Activated CD8-positive, alpha-beta T cell treated with anti-CD3 and anti-CD28 coated beads for 36 hours (primary cell): ENCODE measurements at regions not wholly inside any gene's neighbourhood (a gene's known extent, or its start where the extent isn't known, plus 50 kb on each side); places are given as distances from the start of the nearest gene placed in this dataset.

Experiments used
- ATAC-seq: fragments of 200-7000 bp; cut with Tn5 transposase; one replicate; pipeline ENCODE4 v1.10.0; 2021; ENCODE audit warnings: mild to moderate bottlenecking, moderate library complexity
- CTCF ChIA-PET: fragments of 350-600 bp; sonication (Branson Sonifier 250); formaldehyde crosslinking; loops from one replicate; lab custom pipeline; 2021; ENCODE audit warnings: antibody characterized with exemption; lab: Charles Lee
- POLR2A ChIA-PET: fragments of 350-600 bp; sonication (Branson Sonifier 250); formaldehyde crosslinking; loops from one replicate; lab custom pipeline; 2021; ENCODE audit warnings: antibody characterized with exemption; lab: Charles Lee
- DNase-seq: peaks from one replicate; pipeline ENCODE4 v3.0.0-alpha.2; 2020
- H3K27ac Mint-ChIP-seq: one replicate; pipeline ENCODE4 v1.8.0; 2021; ENCODE audit warnings: mild to moderate bottlenecking, mixed read lengths
- H3K27me3 Mint-ChIP-seq: one replicate; pipeline ENCODE4 v1.8.0; 2021; ENCODE audit warnings: mixed read lengths
- H3K36me3 Mint-ChIP-seq: one replicate; pipeline ENCODE4 v1.8.0; 2021; ENCODE audit warnings: low read depth, mixed read lengths
- H3K4me1 Mint-ChIP-seq: one replicate; pipeline ENCODE4 v1.8.0; 2021; ENCODE audit warnings: low read depth, mixed read lengths
- H3K4me3 Mint-ChIP-seq: one replicate; pipeline ENCODE4 v1.8.0; 2021; ENCODE audit warnings: mild to moderate bottlenecking, moderate library complexity, mixed read lengths
- H3K9me3 Mint-ChIP-seq: one replicate; pipeline ENCODE4 v1.8.0; 2021; ENCODE audit warnings: mixed read lengths
- intact Hi-C: fragments of 100-400 bp; cut with micrococcal nuclease; formaldehyde crosslinking; loops from one replicate; pipeline ENCODE4 v1.10.0; 2022
- TF ChIP-seq, protein P1 (sequence below): fragments of 200-600 bp; IDR thresholded peaks from one replicate; pipeline ENCODE4 v1.8.0; 2022; ENCODE audit warnings: antibody characterized with exemption, mild to moderate bottlenecking

DNA sequence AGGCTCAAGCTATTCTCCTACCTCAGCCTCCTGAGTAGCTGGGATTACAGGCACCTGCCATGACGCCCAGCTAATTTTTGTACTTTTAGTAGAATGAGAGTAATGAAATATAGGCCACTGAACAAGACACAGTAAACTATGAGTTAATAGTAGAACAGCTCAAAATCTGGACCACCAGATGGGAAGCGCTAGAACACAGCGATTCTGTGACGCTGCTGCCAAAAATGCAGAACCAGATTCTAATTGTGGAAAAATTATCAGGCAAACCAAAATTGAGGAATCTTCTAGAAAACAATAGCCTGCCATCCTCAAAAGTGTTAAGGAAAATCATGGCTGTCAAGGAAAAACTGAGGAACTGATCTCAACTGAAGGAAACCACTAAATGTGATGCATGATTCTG, 111.4 kb upstream of the TIAM1 start:
- no peak for DNase-seq
- CTCF ChIA-PET, result no interaction called here
- TF ChIP-seq, protein P1, sequence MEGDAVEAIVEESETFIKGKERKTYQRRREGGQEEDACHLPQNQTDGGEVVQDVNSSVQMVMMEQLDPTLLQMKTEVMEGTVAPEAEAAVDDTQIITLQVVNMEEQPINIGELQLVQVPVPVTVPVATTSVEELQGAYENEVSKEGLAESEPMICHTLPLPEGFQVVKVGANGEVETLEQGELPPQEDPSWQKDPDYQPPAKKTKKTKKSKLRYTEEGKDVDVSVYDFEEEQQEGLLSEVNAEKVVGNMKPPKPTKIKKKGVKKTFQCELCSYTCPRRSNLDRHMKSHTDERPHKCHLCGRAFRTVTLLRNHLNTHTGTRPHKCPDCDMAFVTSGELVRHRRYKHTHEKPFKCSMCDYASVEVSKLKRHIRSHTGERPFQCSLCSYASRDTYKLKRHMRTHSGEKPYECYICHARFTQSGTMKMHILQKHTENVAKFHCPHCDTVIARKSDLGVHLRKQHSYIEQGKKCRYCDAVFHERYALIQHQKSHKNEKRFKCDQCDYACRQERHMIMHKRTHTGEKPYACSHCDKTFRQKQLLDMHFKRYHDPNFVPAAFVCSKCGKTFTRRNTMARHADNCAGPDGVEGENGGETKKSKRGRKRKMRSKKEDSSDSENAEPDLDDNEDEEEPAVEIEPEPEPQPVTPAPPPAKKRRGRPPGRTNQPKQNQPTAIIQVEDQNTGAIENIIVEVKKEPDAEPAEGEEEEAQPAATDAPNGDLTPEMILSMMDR, result no peak
- ATAC-seq, result no peak
- H3K27me3 Mint-ChIP-seq, result no peaks in the 10 kb centered on the region
- peaks cover 2% of the 10 kb centered on the region for H3K36me3 Mint-ChIP-seq
- intact Hi-C loops, result no loop called here
- no peak overlapping the region for H3K4me3 Mint-ChIP-seq
- POLR2A ChIA-PET, result interaction anchor here (0.6 kb wide), 1 partner anchor 26 kb away, joined by 3 read pairs; no protein-coding TSS in a partner anchor
- no peak overlapping the region for H3K27ac Mint-ChIP-seq
- H3K9me3 Mint-ChIP-seq, result peaks cover 2% of the 10 kb centered on the region
- H3K4me1 Mint-ChIP-seq, result peaks cover 4% of the 10 kb centered on the region

DNA sequence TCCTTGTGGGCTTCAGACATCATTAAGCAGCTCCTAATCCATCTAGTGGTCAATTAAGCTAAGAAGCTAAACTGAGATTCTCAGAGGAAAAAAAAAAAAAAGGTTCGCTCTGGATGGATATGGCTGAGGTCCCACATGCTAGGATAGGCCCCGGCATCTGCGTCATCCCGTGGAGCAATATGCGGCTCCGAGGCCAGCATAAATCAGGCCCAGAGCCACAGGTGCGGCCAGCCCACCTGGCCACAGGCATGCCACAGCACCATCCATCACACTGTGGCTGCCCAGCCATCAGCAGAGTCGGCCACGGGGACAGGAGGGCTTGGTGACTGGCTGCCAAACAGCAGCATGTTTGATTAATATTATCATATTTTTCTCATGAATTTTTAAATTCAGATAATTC, 106.9 kb upstream of the TIAM1 start:
- TF ChIP-seq, protein P1, result no peak
- Mint-ChIP-seq H3K9me3 (peaks cover 2% of the 10 kb centered on the region), H3K4me1 (peaks cover 18% of the 10 kb centered on the region), H3K27ac (no peak overlapping the region), H3K27me3 (no peaks in the 10 kb centered on the region), H3K36me3 (peaks cover 2% of the 10 kb centered on the region), H3K4me3 (no peak overlapping the region)
- POLR2A ChIA-PET, result interaction anchor here (0.6 kb wide), 1 partner anchor 981 kb away, joined by 3 read pairs; no protein-coding TSS in a partner anchor
- CTCF ChIA-PET, result no interaction called here
- no peak for DNase-seq
- no peak for ATAC-seq
- intact Hi-C loops, result no loop called here

- no peak for ATAC-seq
Observed at GRCh38 chr21:31449921-31450535, 106.0 kb upstream of the TIAM1 start.

GRCh38 chr21:31448496-31448895, 104.4 kb upstream of the TIAM1 start:
- ChIA-PET POLR2A (no interaction called here), CTCF (no interaction called here)
- intact Hi-C loops, result no loop called here
- Mint-ChIP-seq H3K9me3 (peaks cover 2% of the 10 kb centered on the region), H3K4me1 (peaks cover 40% of the 10 kb centered on the region), H3K36me3 (peaks cover 2% of the 10 kb centered on the region), H3K27me3 (no peaks in the 10 kb centered on the region), H3K27ac (no peak overlapping the region), H3K4me3 (no peak overlapping the region)
- ATAC-seq (no peak), DNase-seq (no peak)
- TF ChIP-seq, protein P1, result no peak

More at GRCh38 chr21:31449921-31450535, 106.0 kb upstream of the TIAM1 start:
- TF ChIP-seq, protein P1, result no peak
- Mint-ChIP-seq H3K27ac (no peak overlapping the region), H3K36me3 (peaks cover 2% of the 10 kb centered on the region), H3K4me3 (no peak overlapping the region), H3K4me1 (peaks cover 25% of the 10 kb centered on the region), H3K9me3 (peaks cover 4% of the 10 kb centered on the region), H3K27me3 (no peaks in the 10 kb centered on the region)
- intact Hi-C loops, result no loop called here
- DNase-seq, result no peak
- ChIA-PET POLR2A (interaction anchor here (1.0 kb wide), 1 partner anchor 107 kb away, joined by 3 read pairs; no protein-coding TSS in a partner anchor), CTCF (no interaction called here)

DNA sequence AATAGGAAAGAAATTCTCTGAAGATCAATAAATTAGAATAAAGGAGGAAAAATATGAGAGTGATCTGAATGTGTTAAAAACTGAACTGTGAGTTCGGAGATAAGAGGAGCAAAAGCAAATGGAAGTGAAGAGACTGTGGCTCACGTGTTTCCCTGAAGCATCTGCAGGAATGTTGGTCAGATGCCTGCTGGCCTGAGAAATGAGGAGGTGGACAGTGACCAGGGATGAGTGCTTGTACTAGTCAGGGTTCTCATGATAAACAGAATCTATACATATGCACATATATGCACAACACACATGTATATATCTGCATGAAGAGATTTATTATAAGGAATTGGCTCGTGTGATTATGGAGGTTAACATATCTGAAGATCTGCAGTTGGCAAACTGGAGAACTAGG, 103.4 kb upstream of the TIAM1 start:
- ATAC-seq (no peak), DNase-seq (no peak)
- Mint-ChIP-seq H3K27ac (no peak overlapping the region), H3K4me3 (no peak overlapping the region), H3K9me3 (peaks cover 4% of the 10 kb centered on the region), H3K4me1 (peaks cover 41% of the 10 kb centered on the region), H3K27me3 (no peaks in the 10 kb centered on the region), H3K36me3 (peaks cover 3% of the 10 kb centered on the region)
- intact Hi-C loops, result no loop called here
- TF ChIP-seq, protein P1, result no peak
- CTCF ChIA-PET, result interaction anchor here (1.2 kb wide), 1 partner anchor 10 kb away, joined by 3 read pairs; no protein-coding TSS in a partner anchor
- POLR2A ChIA-PET, result interaction anchor here (1.2 to 1.9 kb wide), 3 partner anchors 9 to 93 kb away, joined by 3 to 6 read pairs (median 4); no protein-coding TSS in a partner anchor
